NCI-H2196 treated with DMSO at 0.1 percent for 48 hours (cell line): ENCODE measurements at regions not wholly inside any gene's neighbourhood (a gene's known extent, or its start where the extent isn't known, plus 50 kb on each side); places are given as distances from the start of the nearest gene placed in this dataset.

Experiments
- DNase-seq: peaks from one replicate; lab custom pipeline; 2025; ENCODE audit not compliant: unreplicated experiment; lab: John Stamatoyannopoulos, UW

GRCh38 chr13:91122766-91123165 lies 224.7 kb upstream of the MIR17HG start:
- no peak for DNase-seq

DNA sequence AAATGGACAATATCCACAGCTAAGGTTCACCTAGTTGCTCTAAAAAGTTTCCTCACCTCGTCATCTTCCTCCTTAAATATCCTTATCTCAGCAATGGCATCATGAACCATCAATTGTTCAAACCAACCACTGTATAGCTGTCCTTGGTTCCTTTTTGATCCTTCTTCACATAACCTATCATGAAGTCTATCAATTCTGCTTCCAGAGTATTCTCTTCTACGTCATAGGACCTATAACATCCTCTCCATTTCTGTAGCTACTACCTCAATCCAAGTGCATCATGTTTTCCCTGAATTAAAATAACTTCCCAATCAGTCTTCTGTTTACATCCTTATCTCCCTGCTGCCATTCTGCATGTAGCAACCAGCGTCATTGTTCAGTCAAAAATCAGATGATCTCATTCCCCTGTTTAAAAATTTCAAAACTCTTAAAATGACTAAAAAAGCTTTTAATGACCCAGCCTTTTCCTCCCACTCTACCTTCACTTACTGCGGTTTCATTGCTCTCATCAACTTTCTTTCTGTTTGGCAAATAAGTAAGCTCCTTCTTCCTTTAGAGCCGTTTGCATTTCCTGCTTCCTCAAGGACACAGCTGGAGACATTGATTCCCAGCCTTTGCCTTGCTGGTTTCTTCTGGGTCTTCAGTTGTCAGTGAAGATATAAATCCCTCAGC lies 223.9 kb upstream of the MIR17HG start:
- no peak for DNase-seq

- DNase-seq = no peak
Measured at GRCh38 chr13:91126806-91127205, 220.7 kb upstream of the MIR17HG start.

GRCh38 chr13:91127995-91128394 lies 219.5 kb upstream of the MIR17HG start:
- DNase-seq = no peak

DNA sequence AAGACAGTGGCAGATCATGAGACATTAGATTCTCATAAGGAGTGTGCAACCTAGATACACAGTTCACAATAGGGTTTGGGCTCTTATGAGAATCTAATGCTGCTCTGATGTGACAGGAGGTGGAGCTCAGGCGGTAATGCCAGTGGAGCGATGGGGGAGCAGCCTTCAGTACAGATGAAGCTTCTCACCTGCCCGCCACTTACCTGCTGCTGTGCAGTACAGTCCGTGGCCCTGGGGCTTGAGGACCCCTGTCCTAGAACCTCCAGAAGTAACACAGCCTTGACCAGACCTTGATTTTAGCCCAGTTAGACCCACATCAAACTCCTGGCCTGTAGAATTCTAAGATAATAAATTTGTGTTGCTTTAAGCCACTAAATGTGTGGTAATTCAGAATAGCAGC lies 215.1 kb upstream of the MIR17HG start:
- no peak for DNase-seq

GRCh38 chr13:91132786-91133185 lies 214.7 kb upstream of the MIR17HG start:
- DNase-seq = no peak

DNA sequence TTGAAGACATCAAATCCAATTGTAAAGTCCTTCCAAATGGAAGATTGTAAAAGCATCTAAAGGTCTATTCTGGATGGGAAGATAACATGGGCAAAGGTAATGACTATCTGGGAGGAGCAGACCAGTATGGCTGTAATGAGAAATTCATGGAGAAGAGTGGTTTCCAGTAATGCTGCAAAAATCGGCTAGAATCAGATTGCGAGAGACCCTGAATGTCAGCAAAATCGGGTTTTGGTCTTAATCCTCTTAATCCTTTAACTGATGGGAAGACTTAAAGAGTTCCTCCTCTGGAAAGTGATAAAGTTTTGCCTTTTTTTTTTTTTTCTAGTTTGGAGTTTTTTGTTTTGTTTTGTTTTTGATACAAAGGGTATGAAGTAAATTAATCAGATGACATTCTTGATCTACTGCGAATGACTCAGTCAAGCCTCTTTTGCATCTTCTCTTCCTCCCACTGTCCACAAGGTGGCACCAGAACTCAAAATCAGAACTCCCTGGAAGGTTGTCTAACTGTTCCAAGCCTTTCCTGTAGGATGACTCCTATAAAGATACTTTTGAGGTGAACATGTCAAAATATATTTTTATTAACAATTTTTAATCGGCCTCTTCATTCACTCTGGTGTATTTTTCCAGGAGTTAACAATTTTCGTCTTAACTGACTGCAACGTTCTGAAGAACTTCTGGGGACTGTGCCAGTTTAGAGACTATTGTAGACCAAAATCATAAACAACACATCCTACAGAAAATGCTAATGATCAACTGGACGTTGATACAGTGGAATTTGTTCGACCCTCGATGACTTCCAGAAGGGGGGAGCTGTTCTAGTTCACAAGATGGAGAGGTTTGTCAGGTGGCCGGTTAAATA lies 213.3 kb upstream of the MIR17HG start:
- peak; percentile 1 for DNase-seq

DNA sequence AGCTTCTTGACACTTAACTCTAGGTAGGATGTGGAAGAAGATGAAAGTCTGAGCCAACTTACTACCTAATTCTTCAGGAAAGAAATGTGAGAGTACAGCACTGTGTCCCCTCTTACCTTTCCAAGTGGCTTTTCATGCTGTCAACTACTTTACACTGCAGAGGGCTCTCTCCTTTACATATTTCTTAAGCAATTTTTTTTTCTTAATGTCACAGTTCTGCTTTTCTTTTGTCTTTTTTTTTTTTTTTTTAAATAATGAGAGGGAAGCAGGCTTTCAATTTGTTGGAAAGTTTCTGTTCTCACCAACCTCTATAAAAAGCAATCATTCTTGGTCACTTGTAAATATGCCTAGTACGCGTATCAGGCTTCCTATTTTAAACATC lies 212.7 kb upstream of the MIR17HG start:
- no peak for DNase-seq

DNA sequence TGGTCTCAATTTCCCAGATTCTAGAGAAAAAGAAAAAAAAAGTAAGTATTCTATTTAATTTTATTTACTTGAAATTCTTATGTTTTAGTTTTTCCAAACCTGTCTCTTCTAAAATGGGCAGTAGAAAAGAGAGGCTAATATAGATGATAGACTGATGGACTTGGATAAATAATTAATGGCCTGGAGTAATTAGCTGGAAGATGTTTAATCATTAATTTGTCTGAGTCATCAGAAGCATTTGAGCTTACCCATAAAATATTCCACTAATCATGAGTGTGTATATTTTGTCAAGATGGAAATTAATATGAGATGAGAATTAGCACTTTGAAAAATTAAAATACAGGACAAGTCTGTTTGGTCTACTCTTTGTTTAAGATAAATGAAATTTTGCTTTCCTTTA lies 212.1 kb upstream of the MIR17HG start:
- no peak for DNase-seq

DNA sequence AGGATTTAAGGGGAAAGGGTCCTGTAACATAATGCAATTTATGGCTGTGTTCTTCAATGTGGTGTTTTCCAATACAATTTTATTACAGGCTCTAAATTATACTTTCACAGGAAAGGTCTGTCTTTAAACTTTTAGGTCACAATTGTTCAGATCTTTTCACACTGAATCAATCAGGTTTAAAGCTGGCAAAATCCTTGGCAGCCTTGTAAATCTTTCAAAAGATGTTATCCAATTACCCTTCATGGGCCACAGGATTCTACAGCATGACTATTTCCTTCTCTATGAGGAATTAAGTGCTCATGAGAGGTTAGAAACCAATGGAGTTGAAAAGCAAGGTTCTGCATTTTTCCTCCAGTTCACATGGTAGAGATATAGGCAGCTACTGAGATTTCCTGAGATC lies 211.5 kb upstream of the MIR17HG start:
- no peak for DNase-seq

GRCh38 chr13:91136806-91137205 lies 210.7 kb upstream of the MIR17HG start:
- no peak for DNase-seq

GRCh38 chr13:91139232-91139631 lies 208.3 kb upstream of the MIR17HG start:
- no peak for DNase-seq

DNA sequence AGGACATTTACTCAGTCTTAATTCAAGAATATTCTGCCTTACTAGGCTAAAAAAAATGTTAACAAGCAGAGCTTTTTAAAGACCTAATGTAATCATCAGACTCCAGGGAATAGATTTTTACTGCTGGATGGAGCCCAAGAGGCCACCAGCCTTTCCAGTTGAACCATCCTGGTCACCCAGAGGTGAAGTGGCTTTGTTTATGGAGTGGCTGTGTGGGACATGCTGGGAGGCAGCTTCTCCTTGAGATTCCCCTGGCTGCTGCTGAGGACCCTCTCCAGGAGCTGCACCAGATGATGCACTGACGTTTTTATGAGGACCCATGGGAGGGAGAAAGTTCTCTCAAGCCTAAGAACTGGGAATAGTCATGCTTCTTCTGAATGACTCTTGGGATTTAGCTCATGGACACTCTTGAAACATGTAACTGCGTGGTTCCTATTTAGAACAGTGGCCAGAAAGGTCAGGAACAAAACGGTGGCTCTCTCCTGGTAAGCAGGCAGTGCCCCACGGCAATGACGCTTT lies 205.9 kb upstream of the MIR17HG start:
- no peak for DNase-seq

GRCh38 chr13:91142572-91142971 lies 204.9 kb upstream of the MIR17HG start:
- no peak for DNase-seq

GRCh38 chr13:91144054-91144453 lies 203.4 kb upstream of the MIR17HG start:
- no peak for DNase-seq

DNA sequence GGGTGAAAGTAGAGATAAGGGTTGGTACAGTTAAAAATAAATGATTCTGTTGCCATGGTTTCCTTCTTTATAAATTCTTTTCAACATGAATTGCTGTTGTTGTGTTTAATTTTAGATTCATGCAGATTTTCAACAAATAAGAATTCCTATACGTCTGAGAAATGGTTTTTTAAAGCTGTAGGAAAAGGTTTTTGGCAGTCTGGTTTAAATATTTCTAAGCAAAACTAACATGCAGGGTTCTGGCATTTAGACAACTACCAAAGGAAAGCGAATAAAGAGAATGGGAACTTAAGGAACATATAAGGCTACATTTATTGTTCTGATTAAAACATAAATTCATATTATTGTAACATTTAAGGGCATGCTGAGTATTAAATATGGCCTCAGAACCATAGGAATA lies 203.0 kb upstream of the MIR17HG start:
- no peak for DNase-seq

DNA sequence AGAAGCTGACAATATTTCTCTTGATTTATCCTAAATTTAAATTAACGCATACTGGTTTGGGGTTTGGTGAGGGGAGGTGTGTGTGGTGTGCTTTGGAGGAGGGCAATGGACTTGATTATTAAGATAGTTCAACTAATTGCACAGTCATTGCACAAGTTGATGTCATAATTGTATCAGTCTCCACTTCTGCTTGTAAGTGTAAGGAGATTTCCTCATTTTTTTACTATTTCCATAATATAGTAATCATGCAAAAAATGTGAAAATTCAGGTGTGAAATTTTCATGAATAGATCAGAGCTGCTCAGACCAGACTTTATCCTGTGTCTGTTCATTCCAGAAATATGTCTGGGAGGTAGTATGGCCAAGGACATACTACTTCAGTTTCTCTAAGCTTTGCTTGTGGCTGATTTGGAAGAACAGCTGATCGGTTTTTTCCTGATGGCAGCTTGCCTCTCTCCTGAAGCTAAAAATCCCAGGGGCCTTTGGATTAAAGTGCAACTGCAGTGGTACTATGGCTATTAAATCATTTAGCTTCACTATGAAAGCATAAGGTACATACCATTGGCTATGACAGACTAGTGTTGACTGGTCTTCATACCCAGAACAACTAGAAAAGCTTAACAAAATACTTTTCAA lies 201.8 kb upstream of the MIR17HG start:
- DNase-seq = no peak

- no peak for DNase-seq
Measured at GRCh38 chr13:91146601-91147000, 200.9 kb upstream of the MIR17HG start.

- DNase-seq = no peak
Measured at GRCh38 chr13:91148098-91148497, 199.4 kb upstream of the MIR17HG start.

DNA sequence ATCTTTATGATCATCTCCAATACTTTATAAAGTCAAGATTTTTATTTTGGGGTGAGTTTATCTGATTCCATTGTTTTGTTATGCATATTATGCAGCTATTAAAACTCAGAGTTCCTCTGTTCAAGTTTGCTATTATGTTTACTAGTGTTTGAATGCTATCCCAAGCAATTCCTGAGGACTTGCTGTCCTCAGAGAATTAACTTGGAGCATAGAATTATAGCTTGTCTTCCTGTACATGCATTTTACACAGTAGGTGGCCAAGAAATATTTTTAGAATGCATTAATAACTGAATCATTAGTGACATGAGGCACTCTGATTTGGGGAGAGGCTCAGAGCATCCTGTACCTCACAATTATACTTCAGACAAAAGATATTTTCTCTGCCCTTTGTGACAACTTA lies 195.6 kb upstream of the MIR17HG start:
- DNase-seq = no peak

GRCh38 chr13:91153372-91153771 lies 194.1 kb upstream of the MIR17HG start:
- DNase-seq = no peak
